ENCODE measurements at regions not wholly inside any gene's neighbourhood (a gene's known extent, or its start where the extent isn't known, plus 50 kb on each side); places are given as distances from the start of the nearest gene placed in this dataset.

DNA sequence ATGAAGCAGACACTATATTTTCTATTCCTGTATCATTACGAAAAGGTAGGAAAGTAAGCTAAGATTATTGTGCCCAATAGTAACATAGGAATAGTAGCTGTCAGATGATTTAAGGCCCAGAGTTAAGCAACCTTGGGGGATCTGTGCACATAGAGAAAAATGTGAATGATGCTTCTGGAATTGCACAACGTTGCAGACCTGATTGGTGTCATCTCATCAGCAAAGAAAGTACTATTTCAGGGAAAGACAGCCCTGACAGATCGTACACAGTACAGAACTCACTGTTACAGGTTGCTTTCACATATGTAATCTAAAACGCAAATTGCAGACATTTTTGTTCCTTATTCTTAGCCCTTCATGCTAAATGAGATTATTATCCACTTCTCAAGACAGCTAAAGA lies 535.9 kb downstream of the TRIB2 start:
- TF ChIP-seq EZH2 (IDR thresholded peaks at IDR 0.05; ENCODE audit: borderline replicate concordance, insufficient read depth, low read depth, low read length, poor library complexity, severe bottlenecking): no peak
- TF ChIP-seq, protein P1, sequence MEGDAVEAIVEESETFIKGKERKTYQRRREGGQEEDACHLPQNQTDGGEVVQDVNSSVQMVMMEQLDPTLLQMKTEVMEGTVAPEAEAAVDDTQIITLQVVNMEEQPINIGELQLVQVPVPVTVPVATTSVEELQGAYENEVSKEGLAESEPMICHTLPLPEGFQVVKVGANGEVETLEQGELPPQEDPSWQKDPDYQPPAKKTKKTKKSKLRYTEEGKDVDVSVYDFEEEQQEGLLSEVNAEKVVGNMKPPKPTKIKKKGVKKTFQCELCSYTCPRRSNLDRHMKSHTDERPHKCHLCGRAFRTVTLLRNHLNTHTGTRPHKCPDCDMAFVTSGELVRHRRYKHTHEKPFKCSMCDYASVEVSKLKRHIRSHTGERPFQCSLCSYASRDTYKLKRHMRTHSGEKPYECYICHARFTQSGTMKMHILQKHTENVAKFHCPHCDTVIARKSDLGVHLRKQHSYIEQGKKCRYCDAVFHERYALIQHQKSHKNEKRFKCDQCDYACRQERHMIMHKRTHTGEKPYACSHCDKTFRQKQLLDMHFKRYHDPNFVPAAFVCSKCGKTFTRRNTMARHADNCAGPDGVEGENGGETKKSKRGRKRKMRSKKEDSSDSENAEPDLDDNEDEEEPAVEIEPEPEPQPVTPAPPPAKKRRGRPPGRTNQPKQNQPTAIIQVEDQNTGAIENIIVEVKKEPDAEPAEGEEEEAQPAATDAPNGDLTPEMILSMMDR (IDR thresholded peaks at IDR 0.05): no peak

Data from B cell (primary cell).